ENCODE measurements at regions not wholly inside any gene's neighbourhood (a gene's known extent, or its start where the extent isn't known, plus 50 kb on each side); places are given as distances from the start of the nearest gene placed in this dataset.

DNA sequence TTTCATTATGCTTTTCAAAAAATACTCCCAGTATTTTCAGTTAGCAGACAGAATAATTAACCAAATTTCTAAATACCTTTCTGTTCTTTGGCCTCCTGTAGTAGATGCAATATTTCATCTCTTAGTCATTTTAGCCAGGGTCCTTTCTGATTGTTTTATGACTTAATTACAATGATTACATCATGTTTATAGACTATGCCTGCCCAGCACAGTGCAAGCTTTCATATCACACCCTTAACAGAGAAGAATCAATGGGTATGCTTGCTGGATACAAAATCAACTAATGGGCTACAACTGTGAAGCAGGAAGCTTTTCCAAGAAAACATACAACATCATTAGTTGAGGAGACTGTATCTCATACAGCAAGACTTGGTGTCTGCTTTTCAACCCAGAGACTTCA lies 119.8 kb upstream of the NRSN1 start:
- H3K36me3 ChIP-seq: no peaks in the 10 kb centered on the region
- H3K4me3 ChIP-seq (ENCODE audit: low read depth, low read length): no peak overlapping the region
- peaks cover 8% of the 10 kb centered on the region; the same call in 1 of the 2 replicates for H3K4me1 ChIP-seq
- no peak for DNase-seq
- TF ChIP-seq, protein P1, sequence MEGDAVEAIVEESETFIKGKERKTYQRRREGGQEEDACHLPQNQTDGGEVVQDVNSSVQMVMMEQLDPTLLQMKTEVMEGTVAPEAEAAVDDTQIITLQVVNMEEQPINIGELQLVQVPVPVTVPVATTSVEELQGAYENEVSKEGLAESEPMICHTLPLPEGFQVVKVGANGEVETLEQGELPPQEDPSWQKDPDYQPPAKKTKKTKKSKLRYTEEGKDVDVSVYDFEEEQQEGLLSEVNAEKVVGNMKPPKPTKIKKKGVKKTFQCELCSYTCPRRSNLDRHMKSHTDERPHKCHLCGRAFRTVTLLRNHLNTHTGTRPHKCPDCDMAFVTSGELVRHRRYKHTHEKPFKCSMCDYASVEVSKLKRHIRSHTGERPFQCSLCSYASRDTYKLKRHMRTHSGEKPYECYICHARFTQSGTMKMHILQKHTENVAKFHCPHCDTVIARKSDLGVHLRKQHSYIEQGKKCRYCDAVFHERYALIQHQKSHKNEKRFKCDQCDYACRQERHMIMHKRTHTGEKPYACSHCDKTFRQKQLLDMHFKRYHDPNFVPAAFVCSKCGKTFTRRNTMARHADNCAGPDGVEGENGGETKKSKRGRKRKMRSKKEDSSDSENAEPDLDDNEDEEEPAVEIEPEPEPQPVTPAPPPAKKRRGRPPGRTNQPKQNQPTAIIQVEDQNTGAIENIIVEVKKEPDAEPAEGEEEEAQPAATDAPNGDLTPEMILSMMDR (IDR thresholded peaks at IDR 0.05; ENCODE audit: low read depth, low read length): no peak
- no peaks in the 10 kb centered on the region; the same call in 1 of the 2 replicates for H3K9me3 ChIP-seq
- H3K27me3 ChIP-seq: no peaks in the 10 kb centered on the region

DNA sequence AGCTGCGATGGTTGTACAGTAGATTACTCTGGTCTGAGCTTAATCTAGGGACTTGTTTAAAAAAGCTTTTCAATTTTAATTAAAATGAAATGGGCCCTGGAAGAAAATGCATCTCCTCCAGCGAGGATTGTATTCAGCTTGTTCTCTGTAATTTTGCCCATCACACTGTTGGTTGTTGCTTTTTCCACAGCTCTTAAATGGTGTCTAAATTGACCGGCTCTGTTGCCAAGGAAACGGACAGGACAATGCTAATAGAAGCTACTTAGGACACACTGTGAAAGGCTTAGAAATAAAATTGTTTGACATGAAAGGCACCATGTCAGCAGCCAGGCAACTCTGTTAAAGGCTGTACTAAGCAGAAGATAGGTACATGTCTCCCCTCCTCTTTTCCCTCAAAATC lies 116.7 kb upstream of the NRSN1 start:
- Histone ChIP-seq H3K9me3 (no peaks in the 10 kb centered on the region; the same call in 1 of the 2 replicates), H3K36me3 (no peaks in the 10 kb centered on the region), H3K4me1 (peaks cover 4% of the 10 kb centered on the region; the same call in 1 of the 2 replicates), H3K27me3 (no peaks in the 10 kb centered on the region), H3K4me3 (ENCODE audit: low read depth, low read length) (no peak overlapping the region)
- TF ChIP-seq, protein P1 (IDR thresholded peaks at IDR 0.05; ENCODE audit: low read depth, low read length): no peak
- no peak for DNase-seq

DNA sequence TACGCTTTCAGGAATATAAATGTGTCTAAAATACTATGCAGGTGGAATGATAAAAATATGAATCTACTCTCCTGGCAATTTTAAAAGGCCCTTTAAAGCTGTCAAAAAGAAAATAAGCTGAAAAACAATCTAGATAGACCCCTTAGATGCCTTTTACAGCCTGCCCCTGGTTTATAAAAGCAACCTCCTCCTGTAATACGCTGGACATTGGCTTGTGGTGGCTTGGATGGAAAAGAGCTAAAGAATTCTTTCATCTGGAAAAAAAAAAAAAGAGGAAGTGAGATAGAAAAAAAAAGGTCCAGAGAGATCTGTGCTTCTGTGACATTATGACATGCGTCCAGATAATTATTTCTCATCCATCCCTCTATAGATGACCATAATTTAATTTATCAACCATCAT lies 115.9 kb upstream of the NRSN1 start:
- DNase-seq: no peak
- Histone ChIP-seq H3K4me3 (ENCODE audit: low read depth, low read length) (no peak overlapping the region), H3K4me1 (no peaks in the 10 kb centered on the region), H3K27me3 (no peaks in the 10 kb centered on the region), H3K36me3 (no peaks in the 10 kb centered on the region), H3K9me3 (no peaks in the 10 kb centered on the region; the same call in 1 of the 2 replicates)
- TF ChIP-seq, protein P1 (IDR thresholded peaks at IDR 0.05; ENCODE audit: low read depth, low read length): no peak

DNA sequence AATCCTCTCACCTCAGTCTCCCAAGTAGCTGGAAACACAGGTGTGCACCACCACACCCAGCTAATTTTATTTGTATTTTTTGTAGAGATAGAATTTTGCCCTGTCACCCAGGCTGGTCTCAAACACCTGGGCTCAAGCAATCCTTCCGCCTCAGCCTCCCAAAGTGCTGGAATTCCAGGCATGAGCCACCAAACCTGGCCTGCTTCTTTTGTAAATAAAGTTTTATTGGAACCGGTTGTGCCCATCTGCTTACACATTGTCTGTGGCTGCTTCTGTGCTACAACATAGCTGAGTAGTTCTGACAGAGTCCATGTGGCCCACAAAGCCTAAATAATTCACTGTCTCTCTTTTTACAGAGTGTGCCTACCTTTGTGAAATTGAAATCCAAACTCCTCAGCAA lies 109.7 kb upstream of the NRSN1 start:
- Histone ChIP-seq H3K4me3 (ENCODE audit: low read depth, low read length) (no peak overlapping the region), H3K9me3 (no peaks in the 10 kb centered on the region; the same call in 1 of the 2 replicates), H3K4me1 (peaks cover 8% of the 10 kb centered on the region; the same call in 1 of the 2 replicates), H3K36me3 (no peaks in the 10 kb centered on the region), H3K27me3 (no peaks in the 10 kb centered on the region)
- TF ChIP-seq, protein P1 (IDR thresholded peaks at IDR 0.05; ENCODE audit: low read depth, low read length): no peak
- no peak for DNase-seq

DNA sequence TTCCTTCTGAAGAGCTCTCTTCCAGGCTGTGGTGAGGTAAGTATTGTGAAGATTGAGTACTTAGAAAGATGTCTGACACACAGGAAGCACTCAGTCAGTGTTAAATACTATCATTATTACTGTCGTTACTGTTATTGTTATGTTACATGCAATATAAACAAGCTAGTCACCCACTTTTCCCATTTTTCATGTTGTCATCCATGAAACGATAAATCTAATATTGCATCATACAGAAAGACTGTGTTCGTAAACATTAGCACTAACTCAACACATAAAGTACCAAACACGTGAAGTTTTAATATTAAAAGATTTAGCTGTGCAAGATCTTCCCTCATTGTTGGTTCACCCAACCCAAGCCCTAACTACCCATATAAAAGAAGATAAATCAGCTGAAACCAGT lies 109.2 kb upstream of the NRSN1 start:
- TF ChIP-seq, protein P1 (IDR thresholded peaks at IDR 0.05; ENCODE audit: low read depth, low read length): no peak

DNA sequence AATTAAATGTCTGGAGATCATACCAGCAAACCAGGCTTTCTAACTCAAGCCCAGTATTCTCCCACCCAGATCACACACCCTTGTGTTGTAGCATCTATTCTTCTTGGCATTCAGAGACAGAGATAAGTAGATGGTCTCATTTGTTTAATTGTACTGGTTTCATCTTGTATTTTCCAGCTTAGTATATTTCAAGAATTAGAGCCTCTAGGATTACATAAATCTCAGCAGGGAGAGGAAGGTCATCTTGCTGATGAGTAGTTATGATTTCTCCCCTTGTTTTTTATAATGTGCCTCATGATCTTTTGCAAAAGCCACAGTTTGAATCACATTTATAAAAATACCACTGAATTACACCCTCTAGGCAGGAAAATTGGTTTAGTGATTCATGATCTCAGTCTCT lies 106.6 kb upstream of the NRSN1 start:
- H3K4me3 ChIP-seq (ENCODE audit: low read depth, low read length): no peak overlapping the region
- DNase-seq: no peak
- no peaks in the 10 kb centered on the region for H3K36me3 ChIP-seq
- no peaks in the 10 kb centered on the region for H3K9me3 ChIP-seq
- H3K27me3 ChIP-seq: no peaks in the 10 kb centered on the region
- TF ChIP-seq, protein P1 (IDR thresholded peaks at IDR 0.05; ENCODE audit: low read depth, low read length): no peak
- peaks cover 8% of the 10 kb centered on the region; the same call in 1 of the 2 replicates for H3K4me1 ChIP-seq

More for the DNA sequence above, 109.2 kb upstream of the NRSN1 start:
- H3K27me3 ChIP-seq: no peaks in the 10 kb centered on the region
- H3K36me3 ChIP-seq: no peaks in the 10 kb centered on the region
- H3K9me3 ChIP-seq: no peaks in the 10 kb centered on the region
- no peak overlapping the region for H3K4me3 ChIP-seq (ENCODE audit: low read depth, low read length)
- H3K4me1 ChIP-seq: peaks cover 8% of the 10 kb centered on the region; the same call in 1 of the 2 replicates
- DNase-seq: no peak
